ENCODE measurements at regions not wholly inside any gene's neighbourhood (a gene's known extent, or its start where the extent isn't known, plus 50 kb on each side); places are given as distances from the start of the nearest gene placed in this dataset.

DNA sequence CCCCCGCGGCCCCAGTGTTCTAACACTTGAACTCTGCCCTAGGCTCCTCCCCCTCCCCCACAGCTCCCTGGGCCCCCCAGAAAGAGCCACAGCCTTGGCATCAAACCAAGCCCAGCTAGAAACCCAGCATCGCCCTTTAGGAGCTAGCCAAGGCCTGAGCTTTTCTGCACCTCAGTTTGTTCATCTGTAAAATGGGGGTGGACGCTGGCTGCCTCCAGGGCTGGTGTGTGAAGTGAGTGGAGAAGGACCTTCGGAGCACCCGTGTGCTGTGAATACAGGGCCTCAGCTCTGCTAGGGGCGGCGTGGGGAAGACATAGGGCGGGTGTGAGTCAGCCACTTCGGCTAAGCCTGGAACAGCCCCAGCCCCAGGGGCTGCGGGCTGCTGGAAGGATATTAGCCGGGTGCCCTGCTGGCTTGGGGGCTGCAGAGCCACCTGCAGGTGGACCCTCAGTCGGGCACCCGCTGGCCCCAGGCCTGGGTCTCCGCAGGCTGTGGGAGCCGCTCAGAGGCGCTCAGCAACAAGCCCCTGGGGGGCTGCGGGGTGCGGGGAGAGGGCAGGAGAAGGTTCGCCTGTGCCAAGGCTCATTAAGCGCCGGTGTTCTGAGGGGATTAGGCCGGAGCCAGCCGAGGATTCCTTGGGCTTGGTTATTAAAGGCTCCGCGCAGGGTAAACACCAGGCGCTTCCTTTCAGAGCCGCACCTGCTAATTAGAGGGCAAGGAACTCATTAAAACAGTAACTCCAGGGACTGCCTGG, 217.0 kb upstream of the CIBAR2 start:
- Histone ChIP-seq H3K4me1 (ENCODE audit: control insufficient read depth, insufficient read depth, low read length, poor library complexity, severe bottlenecking) (peaks cover 5% of the 10 kb centered on the region), H3K27me3 (ENCODE audit: control insufficient read depth, insufficient read depth, low read length) (no peaks in the 10 kb centered on the region), H3K27ac (ENCODE audit: insufficient read depth, low read length, poor library complexity, severe bottlenecking) (no peak overlapping the region), H3K9me3 (ENCODE audit: control insufficient read depth in 2 of 2, low read length in 2 of 2) (no peaks in the 10 kb centered on the region), H3K4me3 (ENCODE audit: low read depth, low read length) (no peak overlapping the region), H3K36me3 (ENCODE audit: control insufficient read depth, insufficient read depth, low read length) (no peaks in the 10 kb centered on the region)
- H3K27me3 Mint-ChIP-seq = no peaks in the 10 kb centered on the region
- peaks cover 0 to 2% (median 0%) of the 10 kb centered on the region in 7 donors for H3K9me3 Mint-ChIP-seq
- H3K27ac Mint-ChIP-seq = no peak overlapping the region
- DNase-seq (no peak), ATAC-seq (ENCODE audit: low read depth in 2 of 2) (no peak)
- H3K4me1 Mint-ChIP-seq = peaks cover 0 to 10% (median 2%) of the 10 kb centered on the region in 4 donors
- no peak overlapping the region for H3K4me3 Mint-ChIP-seq
- no peaks in the 10 kb centered on the region for H3K36me3 Mint-ChIP-seq

DNA sequence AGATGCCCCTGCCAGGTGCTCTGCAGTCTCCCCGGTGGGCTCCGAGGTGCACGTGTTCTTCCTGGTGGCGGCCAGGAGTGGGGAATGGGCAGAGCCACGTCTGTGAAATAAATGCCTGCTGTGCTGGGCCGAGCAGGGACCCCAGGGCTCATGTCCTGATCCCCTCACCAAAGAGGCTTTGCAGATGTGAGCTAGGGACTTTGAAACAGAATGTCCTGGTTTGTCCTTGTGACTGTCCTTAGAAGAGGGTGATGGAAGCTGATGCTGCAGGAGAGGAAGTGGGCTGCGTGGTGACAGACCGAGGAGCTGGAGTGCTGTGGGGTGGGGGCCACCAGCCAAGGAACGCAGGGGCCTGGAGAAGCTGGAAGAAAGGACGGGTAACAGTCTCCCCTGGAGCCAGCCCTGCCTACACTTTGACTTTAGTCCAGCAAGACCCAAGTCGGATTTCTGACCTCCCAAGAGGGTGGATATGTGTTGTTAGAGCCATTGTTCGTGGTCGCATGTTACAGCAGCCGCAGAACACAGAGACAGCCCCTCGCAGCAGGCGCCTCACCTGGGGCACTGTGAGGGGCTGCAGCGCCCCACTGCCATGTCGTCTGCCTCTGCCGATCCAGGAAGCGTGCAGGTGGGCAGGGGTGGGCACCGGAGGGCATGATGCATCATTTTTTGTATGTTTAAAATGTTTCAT, 217.9 kb upstream of the CIBAR2 start:
- H3K4me1 Mint-ChIP-seq = peaks cover 0 to 17% (median 2%) of the 10 kb centered on the region in 4 donors
- H3K4me1 ChIP-seq (ENCODE audit: control insufficient read depth, insufficient read depth, low read length, poor library complexity, severe bottlenecking) = peaks cover 9% of the 10 kb centered on the region
- H3K4me3 ChIP-seq (ENCODE audit: low read depth, low read length) = no peak overlapping the region
- peak overlapping the region in 1 of 3 donors; percentile 17 for H3K27ac Mint-ChIP-seq
- peaks cover 2% of the 10 kb centered on the region for H3K27me3 Mint-ChIP-seq
- ATAC-seq (ENCODE audit: low read depth in 2 of 2) (no peak), DNase-seq (no peak)
- H3K9me3 Mint-ChIP-seq = peaks cover 0 to 2% (median 0%) of the 10 kb centered on the region in 7 donors
- H3K9me3 ChIP-seq (ENCODE audit: control insufficient read depth in 2 of 2, low read length in 2 of 2) = no peaks in the 10 kb centered on the region
- H3K4me3 Mint-ChIP-seq = no peak overlapping the region
- no peak overlapping the region for H3K27ac ChIP-seq (ENCODE audit: insufficient read depth, low read length, poor library complexity, severe bottlenecking)
- H3K27me3 ChIP-seq (ENCODE audit: control insufficient read depth, insufficient read depth, low read length) = no peaks in the 10 kb centered on the region
- H3K36me3 ChIP-seq (ENCODE audit: control insufficient read depth, insufficient read depth, low read length) = no peaks in the 10 kb centered on the region
- no peaks in the 10 kb centered on the region for H3K36me3 Mint-ChIP-seq

GRCh38 chr16:85330694-85331188, 218.5 kb upstream of the CIBAR2 start:
- H3K36me3 ChIP-seq (ENCODE audit: control insufficient read depth, insufficient read depth, low read length) = no peaks in the 10 kb centered on the region
- Mint-ChIP-seq H3K4me1 (peaks cover 0 to 22% (median 4%) of the 10 kb centered on the region in 4 donors), H3K9me3 (peaks cover 0 to 2% (median 0%) of the 10 kb centered on the region in 7 donors), H3K4me3 (no peak overlapping the region), H3K27me3 (peaks cover 5% of the 10 kb centered on the region), H3K36me3 (no peaks in the 10 kb centered on the region), H3K27ac (no peak overlapping the region)
- ATAC-seq (ENCODE audit: low read depth in 2 of 2) (peak; percentile 47 to 54), DNase-seq (peak in 2 of 3 donors; percentile 42 to 68)
- no peak overlapping the region for H3K27ac ChIP-seq (ENCODE audit: insufficient read depth, low read length, poor library complexity, severe bottlenecking)
- H3K4me1 ChIP-seq (ENCODE audit: control insufficient read depth, insufficient read depth, low read length, poor library complexity, severe bottlenecking) = peaks cover 15% of the 10 kb centered on the region
- no peak overlapping the region for H3K4me3 ChIP-seq (ENCODE audit: low read depth, low read length)
- no peaks in the 10 kb centered on the region for H3K27me3 ChIP-seq (ENCODE audit: control insufficient read depth, insufficient read depth, low read length)
- H3K9me3 ChIP-seq (ENCODE audit: control insufficient read depth in 2 of 2, low read length in 2 of 2) = no peaks in the 10 kb centered on the region

DNA sequence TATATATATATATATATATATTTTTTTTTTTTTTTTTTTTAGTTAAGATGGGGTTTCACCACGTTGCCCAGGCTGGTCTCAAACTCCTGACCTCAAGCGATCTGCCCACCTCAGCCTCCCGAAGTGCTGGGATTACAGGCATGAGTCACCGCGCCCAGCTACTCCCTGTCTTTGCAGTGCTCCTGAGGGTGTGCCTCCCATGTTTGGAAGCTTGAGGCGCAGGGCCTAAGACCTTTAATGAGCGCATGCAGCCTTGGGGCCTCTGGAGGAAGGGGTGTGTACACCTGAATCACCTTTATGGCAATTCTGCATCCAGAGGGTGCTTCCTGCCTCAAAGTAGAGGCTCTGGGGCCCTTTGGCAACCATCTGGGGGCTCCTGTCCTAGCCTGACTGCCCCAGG, 219.4 kb upstream of the CIBAR2 start:
- Mint-ChIP-seq H3K4me3 (no peak overlapping the region), H3K36me3 (no peaks in the 10 kb centered on the region), H3K4me1 (peaks cover 0 to 22% (median 4%) of the 10 kb centered on the region in 4 donors), H3K27ac (no peak overlapping the region), H3K27me3 (peaks cover 5% of the 10 kb centered on the region), H3K9me3 (peaks cover 0 to 2% (median 0%) of the 10 kb centered on the region in 7 donors)
- Histone ChIP-seq H3K36me3 (ENCODE audit: control insufficient read depth, insufficient read depth, low read length) (no peaks in the 10 kb centered on the region), H3K9me3 (ENCODE audit: control insufficient read depth in 2 of 2, low read length in 2 of 2) (no peaks in the 10 kb centered on the region), H3K4me1 (ENCODE audit: control insufficient read depth, insufficient read depth, low read length, poor library complexity, severe bottlenecking) (peaks cover 15% of the 10 kb centered on the region), H3K4me3 (ENCODE audit: low read depth, low read length) (no peak overlapping the region), H3K27me3 (ENCODE audit: control insufficient read depth, insufficient read depth, low read length) (no peaks in the 10 kb centered on the region), H3K27ac (ENCODE audit: insufficient read depth, low read length, poor library complexity, severe bottlenecking) (no peak overlapping the region)
- DNase-seq = no peak
- ATAC-seq (ENCODE audit: low read depth in 2 of 2) = no peak

GRCh38 chr16:85332175-85332574, 219.9 kb upstream of the CIBAR2 start:
- no peak overlapping the region for H3K4me3 ChIP-seq (ENCODE audit: low read depth, low read length)
- no peak overlapping the region for H3K4me3 Mint-ChIP-seq
- H3K36me3 ChIP-seq (ENCODE audit: control insufficient read depth, insufficient read depth, low read length) = no peaks in the 10 kb centered on the region
- DNase-seq = no peak
- peaks cover 5% of the 10 kb centered on the region for H3K27me3 Mint-ChIP-seq
- peaks cover 0 to 2% (median 0%) of the 10 kb centered on the region in 7 donors for H3K9me3 Mint-ChIP-seq
- peaks cover 15% of the 10 kb centered on the region for H3K4me1 ChIP-seq (ENCODE audit: control insufficient read depth, insufficient read depth, low read length, poor library complexity, severe bottlenecking)
- H3K27ac Mint-ChIP-seq = no peak overlapping the region
- H3K4me1 Mint-ChIP-seq = peaks cover 0 to 22% (median 4%) of the 10 kb centered on the region in 4 donors
- H3K27me3 ChIP-seq (ENCODE audit: control insufficient read depth, insufficient read depth, low read length) = no peaks in the 10 kb centered on the region
- no peak overlapping the region for H3K27ac ChIP-seq (ENCODE audit: insufficient read depth, low read length, poor library complexity, severe bottlenecking)
- no peaks in the 10 kb centered on the region for H3K9me3 ChIP-seq (ENCODE audit: control insufficient read depth in 2 of 2, low read length in 2 of 2)
- no peak for ATAC-seq (ENCODE audit: low read depth in 2 of 2)
- no peaks in the 10 kb centered on the region for H3K36me3 Mint-ChIP-seq

DNA sequence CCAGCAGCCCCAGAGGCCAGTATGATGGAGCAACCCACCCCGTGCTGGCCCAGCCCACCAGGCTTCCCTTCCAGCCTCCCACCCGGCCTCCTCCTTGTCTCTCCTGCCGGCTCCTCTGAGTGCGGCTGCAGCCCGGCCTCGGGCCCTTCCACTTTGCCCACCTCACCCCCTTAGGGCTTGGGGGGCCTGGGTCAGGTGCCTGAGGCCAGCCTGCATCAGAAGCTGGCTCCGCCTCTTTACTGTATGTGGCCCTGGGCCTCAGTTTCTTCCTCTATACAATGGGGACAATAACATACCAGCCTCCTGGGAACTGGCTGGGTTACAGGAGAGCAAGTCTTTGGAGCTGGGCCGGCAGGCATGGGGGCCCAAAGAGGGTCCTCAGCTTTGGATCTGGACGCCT, 221.1 kb upstream of the CIBAR2 start:
- ATAC-seq (ENCODE audit: low read depth in 2 of 2) (no peak), DNase-seq (no peak)
- Mint-ChIP-seq H3K27me3 (peaks cover 5% of the 10 kb centered on the region), H3K27ac (no peak overlapping the region), H3K36me3 (no peaks in the 10 kb centered on the region), H3K9me3 (peaks cover 0 to 2% (median 0%) of the 10 kb centered on the region in 7 donors), H3K4me3 (no peak overlapping the region), H3K4me1 (peaks cover 0 to 22% (median 4%) of the 10 kb centered on the region in 4 donors)
- no peaks in the 10 kb centered on the region for H3K27me3 ChIP-seq (ENCODE audit: control insufficient read depth, insufficient read depth, low read length)
- H3K4me1 ChIP-seq (ENCODE audit: control insufficient read depth, insufficient read depth, low read length, poor library complexity, severe bottlenecking) = peaks cover 15% of the 10 kb centered on the region
- no peaks in the 10 kb centered on the region for H3K36me3 ChIP-seq (ENCODE audit: control insufficient read depth, insufficient read depth, low read length)
- H3K9me3 ChIP-seq (ENCODE audit: control insufficient read depth in 2 of 2, low read length in 2 of 2) = no peaks in the 10 kb centered on the region
- no peak overlapping the region for H3K27ac ChIP-seq (ENCODE audit: insufficient read depth, low read length, poor library complexity, severe bottlenecking)
- H3K4me3 ChIP-seq (ENCODE audit: low read depth, low read length) = no peak overlapping the region

- Mint-ChIP-seq H3K4me1 (peaks cover 0 to 21% (median 4%) of the 10 kb centered on the region in 4 donors), H3K27ac (peak overlapping the region in 2 of 3 donors; percentile 84 to 86), H3K9me3 (peaks cover 0 to 2% (median 0%) of the 10 kb centered on the region in 7 donors), H3K27me3 (peaks cover 5% of the 10 kb centered on the region), H3K36me3 (no peaks in the 10 kb centered on the region), H3K4me3 (peak overlapping the region in 2 of 4 donors; percentile 84 to 88)
- H3K27me3 ChIP-seq (ENCODE audit: control insufficient read depth, insufficient read depth, low read length) = no peaks in the 10 kb centered on the region
- ATAC-seq (ENCODE audit: low read depth in 2 of 2) = no peak
- peaks cover 15% of the 10 kb centered on the region for H3K4me1 ChIP-seq (ENCODE audit: control insufficient read depth, insufficient read depth, low read length, poor library complexity, severe bottlenecking)
- H3K9me3 ChIP-seq (ENCODE audit: control insufficient read depth in 2 of 2, low read length in 2 of 2) = no peaks in the 10 kb centered on the region
- DNase-seq = no peak
- no peaks in the 10 kb centered on the region for H3K36me3 ChIP-seq (ENCODE audit: control insufficient read depth, insufficient read depth, low read length)
- H3K4me3 ChIP-seq (ENCODE audit: low read depth, low read length) = no peak overlapping the region
- no peak overlapping the region for H3K27ac ChIP-seq (ENCODE audit: insufficient read depth, low read length, poor library complexity, severe bottlenecking)
Observed at GRCh38 chr16:85333744-85334640, 221.7 kb upstream of the CIBAR2 start.

Measured in CD4-positive, CD25-positive, alpha-beta regulatory T cell (primary cell).